ENCODE measurements at regions not wholly inside any gene's neighbourhood (a gene's known extent, or its start where the extent isn't known, plus 50 kb on each side); places are given as distances from the start of the nearest gene placed in this dataset.

DNA sequence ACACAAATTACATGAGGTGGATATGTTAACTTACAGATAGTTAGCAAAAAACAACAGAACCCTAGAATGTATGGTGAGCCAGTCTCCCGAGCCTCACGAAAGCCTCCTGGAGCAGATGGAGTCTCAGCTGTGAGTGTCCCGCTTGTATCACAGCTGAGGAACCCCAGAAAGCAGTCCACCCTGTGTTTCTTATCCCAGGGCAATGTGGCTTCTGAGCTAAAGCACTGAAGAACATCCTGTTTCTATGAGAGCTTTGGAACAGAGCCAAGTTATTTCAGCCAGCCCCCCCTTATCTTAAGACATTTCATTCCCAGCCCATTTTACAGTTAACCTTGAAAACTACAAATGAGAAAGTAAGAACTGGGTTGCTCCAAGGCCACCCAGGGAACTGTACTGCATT, 1220.9 kb upstream of the CDH6 start (continued):
- TF ChIP-seq EP300 (IDR thresholded peaks at IDR 0.05; ENCODE audit: borderline replicate concordance in 1 of 2, low read depth in 1 of 2, low read length in 1 of 2): no peak
- no peak for TF ChIP-seq NFIC (IDR thresholded peaks at IDR 0.05; ENCODE audit: borderline replicate concordance)
- TF ChIP-seq, protein P1, sequence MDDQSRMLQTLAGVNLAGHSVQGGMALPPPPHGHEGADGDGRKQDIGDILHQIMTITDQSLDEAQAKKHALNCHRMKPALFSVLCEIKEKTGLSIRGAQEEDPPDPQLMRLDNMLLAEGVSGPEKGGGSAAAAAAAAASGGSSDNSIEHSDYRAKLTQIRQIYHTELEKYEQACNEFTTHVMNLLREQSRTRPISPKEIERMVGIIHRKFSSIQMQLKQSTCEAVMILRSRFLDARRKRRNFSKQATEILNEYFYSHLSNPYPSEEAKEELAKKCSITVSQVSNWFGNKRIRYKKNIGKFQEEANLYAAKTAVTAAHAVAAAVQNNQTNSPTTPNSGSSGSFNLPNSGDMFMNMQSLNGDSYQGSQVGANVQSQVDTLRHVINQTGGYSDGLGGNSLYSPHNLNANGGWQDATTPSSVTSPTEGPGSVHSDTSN (IDR thresholded peaks at IDR 0.05): no peak
- TF ChIP-seq GABPA (IDR thresholded peaks at IDR 0.05; ENCODE audit: low read depth): no peak
- no peak for TF ChIP-seq CTCF (IDR thresholded peaks at IDR 0.05)
- TF ChIP-seq FOXM1 (IDR thresholded peaks at IDR 0.05; ENCODE audit: low read depth): no peak

DNA sequence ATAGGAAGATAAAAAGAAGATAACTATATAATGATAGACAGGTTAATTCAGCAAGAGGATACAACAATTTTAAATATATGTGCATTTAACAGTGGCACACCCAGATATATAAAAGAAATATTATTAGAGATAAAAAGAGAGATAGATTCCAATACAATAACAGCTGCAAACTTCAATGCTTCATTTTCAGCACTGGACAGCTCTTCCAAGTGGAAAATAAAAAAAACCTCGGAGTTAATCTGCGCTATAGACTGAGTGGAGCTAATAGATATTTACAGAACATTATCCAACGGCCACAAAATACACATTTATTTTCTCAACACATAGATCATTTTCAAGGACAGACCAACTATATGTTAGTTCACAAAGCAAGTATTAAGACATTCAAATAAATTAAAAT, 1229.5 kb upstream of the CDH6 start:
- 8% methylated on average over 3 of the region's 3 CpGs for WGBS (ENCODE audit: low lambda C conversion rate)
- TF ChIP-seq FOXM1 (IDR thresholded peaks at IDR 0.05; ENCODE audit: low read depth) (no peak), EP300 (IDR thresholded peaks at IDR 0.05; ENCODE audit: borderline replicate concordance in 1 of 2, low read depth in 1 of 2, low read length in 1 of 2) (no peak), RCOR1 (IDR thresholded peaks at IDR 0.05; ENCODE audit: low read length) (no peak), GABPA (IDR thresholded peaks at IDR 0.05; ENCODE audit: low read depth) (no peak)
- TF ChIP-seq, protein P2, sequence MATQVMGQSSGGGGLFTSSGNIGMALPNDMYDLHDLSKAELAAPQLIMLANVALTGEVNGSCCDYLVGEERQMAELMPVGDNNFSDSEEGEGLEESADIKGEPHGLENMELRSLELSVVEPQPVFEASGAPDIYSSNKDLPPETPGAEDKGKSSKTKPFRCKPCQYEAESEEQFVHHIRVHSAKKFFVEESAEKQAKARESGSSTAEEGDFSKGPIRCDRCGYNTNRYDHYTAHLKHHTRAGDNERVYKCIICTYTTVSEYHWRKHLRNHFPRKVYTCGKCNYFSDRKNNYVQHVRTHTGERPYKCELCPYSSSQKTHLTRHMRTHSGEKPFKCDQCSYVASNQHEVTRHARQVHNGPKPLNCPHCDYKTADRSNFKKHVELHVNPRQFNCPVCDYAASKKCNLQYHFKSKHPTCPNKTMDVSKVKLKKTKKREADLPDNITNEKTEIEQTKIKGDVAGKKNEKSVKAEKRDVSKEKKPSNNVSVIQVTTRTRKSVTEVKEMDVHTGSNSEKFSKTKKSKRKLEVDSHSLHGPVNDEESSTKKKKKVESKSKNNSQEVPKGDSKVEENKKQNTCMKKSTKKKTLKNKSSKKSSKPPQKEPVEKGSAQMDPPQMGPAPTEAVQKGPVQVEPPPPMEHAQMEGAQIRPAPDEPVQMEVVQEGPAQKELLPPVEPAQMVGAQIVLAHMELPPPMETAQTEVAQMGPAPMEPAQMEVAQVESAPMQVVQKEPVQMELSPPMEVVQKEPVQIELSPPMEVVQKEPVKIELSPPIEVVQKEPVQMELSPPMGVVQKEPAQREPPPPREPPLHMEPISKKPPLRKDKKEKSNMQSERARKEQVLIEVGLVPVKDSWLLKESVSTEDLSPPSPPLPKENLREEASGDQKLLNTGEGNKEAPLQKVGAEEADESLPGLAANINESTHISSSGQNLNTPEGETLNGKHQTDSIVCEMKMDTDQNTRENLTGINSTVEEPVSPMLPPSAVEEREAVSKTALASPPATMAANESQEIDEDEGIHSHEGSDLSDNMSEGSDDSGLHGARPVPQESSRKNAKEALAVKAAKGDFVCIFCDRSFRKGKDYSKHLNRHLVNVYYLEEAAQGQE (IDR thresholded peaks at IDR 0.05; ENCODE audit: low read depth, low read length): peak; percentile 86
- H3K9me3 ChIP-seq: no peaks in the 10 kb centered on the region
- H2AFZ ChIP-seq (ENCODE audit: low read depth): no peak overlapping the region
- no peaks in the 10 kb centered on the region for H4K20me1 ChIP-seq (ENCODE audit: insufficient read depth)
- POLR2A ChIA-PET: no interaction called here
- H3K27me3 ChIP-seq (ENCODE audit: insufficient read depth): no peaks in the 10 kb centered on the region
- H3K9me2 ChIP-seq: no peaks in the 10 kb centered on the region
- H3K9ac ChIP-seq: no peak overlapping the region
- no peak overlapping the region for H3K27ac ChIP-seq (ENCODE audit: low read depth in 2 of 2, low read length in 1 of 2)
- no peak overlapping the region for H3K4me3 ChIP-seq (ENCODE audit: low read depth in 2 of 2, low read length in 1 of 2)
- no peak for DNase-seq
- H3K79me2 ChIP-seq (ENCODE audit: insufficient read depth): no peaks in the 10 kb centered on the region
- CTCF ChIA-PET: no interaction called here
- no peaks in the 10 kb centered on the region for H3K4me1 ChIP-seq (ENCODE audit: control insufficient read depth in 1 of 2, insufficient read depth in 2 of 2, low read depth in 1 of 2, low read length in 1 of 2)
- H3F3A ChIP-seq (replicated peaks; ENCODE audit: insufficient read depth): no peaks in the 10 kb centered on the region
- H3K36me3 ChIP-seq (replicated peaks in 1 of 2; ENCODE audit: control insufficient read depth in 1 of 2, insufficient read depth in 2 of 2, low read length in 1 of 2): no peaks in the 10 kb centered on the region
- no peak overlapping the region for H3K4me2 ChIP-seq

DNA sequence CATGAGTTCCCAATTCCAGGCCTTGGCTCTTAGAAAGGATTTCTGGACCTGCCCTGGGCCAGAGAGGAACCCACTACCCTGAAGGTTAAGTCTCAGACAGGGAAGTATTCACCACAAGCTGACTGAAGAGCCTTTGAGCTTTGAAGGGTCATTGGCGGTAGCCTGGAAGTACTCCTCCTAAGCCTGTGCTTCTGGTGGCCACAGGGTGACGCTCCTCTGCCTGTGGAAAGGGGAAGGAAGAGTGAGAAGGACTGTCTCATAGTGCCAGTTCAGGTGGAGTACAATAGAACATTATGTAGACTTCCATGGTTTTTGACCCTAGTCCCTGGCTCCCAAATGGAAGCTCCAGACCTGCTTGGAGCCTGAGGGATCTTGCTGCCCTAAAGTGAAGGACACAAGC, 1233.2 kb upstream of the CDH6 start:
- Histone ChIP-seq H3K27me3 (ENCODE audit: insufficient read depth) (no peaks in the 10 kb centered on the region), H3F3A (replicated peaks; ENCODE audit: insufficient read depth) (no peaks in the 10 kb centered on the region), H3K4me3 (ENCODE audit: low read depth in 2 of 2, low read length in 1 of 2) (no peak overlapping the region), H3K79me2 (ENCODE audit: insufficient read depth) (no peaks in the 10 kb centered on the region), H3K9ac (no peak overlapping the region), H3K9me3 (no peaks in the 10 kb centered on the region), H3K4me2 (no peak overlapping the region), H2AFZ (ENCODE audit: low read depth) (no peak overlapping the region), H3K36me3 (replicated peaks in 1 of 2; ENCODE audit: control insufficient read depth in 1 of 2, insufficient read depth in 2 of 2, low read length in 1 of 2) (no peaks in the 10 kb centered on the region), H4K20me1 (ENCODE audit: insufficient read depth) (no peaks in the 10 kb centered on the region), H3K4me1 (ENCODE audit: control insufficient read depth in 1 of 2, insufficient read depth in 2 of 2, low read depth in 1 of 2, low read length in 1 of 2) (no peaks in the 10 kb centered on the region), H3K9me2 (no peaks in the 10 kb centered on the region), H3K27ac (ENCODE audit: low read depth in 2 of 2, low read length in 1 of 2) (no peak overlapping the region)
- no peak for DNase-seq
- TF ChIP-seq ELF1 (IDR thresholded peaks at IDR 0.05): no peak
- 17% methylated on average over 1 of the region's 2 CpGs for WGBS (ENCODE audit: low lambda C conversion rate)
- CTCF ChIA-PET: no interaction called here
- POLR2A ChIA-PET: no interaction called here

All from SK-N-SH (cell line).